ENCODE measurements at regions not wholly inside any gene's neighbourhood (a gene's known extent, or its start where the extent isn't known, plus 50 kb on each side); places are given as distances from the start of the nearest gene placed in this dataset.

- 78 to 80% (median 78%) methylated on average over 10 of the region's 10 CpGs for WGBS, 4 donors
- H3K36me3 ChIP-seq: no peaks in the 10 kb centered on the region
- H3K27me3 ChIP-seq: peaks cover 0 to 8% (median 0%) of the 10 kb centered on the region in 9 donors
- no peaks in the 10 kb centered on the region for H3K4me1 ChIP-seq
- TF ChIP-seq POLR2A (IDR thresholded peaks at IDR 0.05): no peak
- no peak for TF ChIP-seq CTCF (IDR thresholded peaks at IDR 0.05)
- no peak overlapping the region for H3K4me3 ChIP-seq
- no peak overlapping the region for H3K27ac ChIP-seq
- no peak for ATAC-seq
- intact Hi-C loops (cut with DNase I): no loop called here
- DNase-seq: no peak
- peaks cover 0 to 28% (median 11%) of the 10 kb centered on the region in 12 donors for H3K9me3 ChIP-seq
These were observed 1423.8 kb downstream of the TBC1D22A start for GRCh38 chr22:48186146-48186790.

GRCh38 chr22:48185071-48186055, 1422.9 kb downstream of the TBC1D22A start:
- intact Hi-C loops (cut with DNase I): no loop called here
- H3K27me3 ChIP-seq: peaks cover 0 to 8% (median 0%) of the 10 kb centered on the region in 9 donors
- peak in 1 of 5 donors; percentile 23 for DNase-seq
- H3K27ac ChIP-seq: no peak overlapping the region
- TF ChIP-seq POLR2A (IDR thresholded peaks at IDR 0.05): no peak
- no peak for TF ChIP-seq CTCF (IDR thresholded peaks at IDR 0.05)
- ATAC-seq: no peak
- peaks cover 0 to 19% (median 6%) of the 10 kb centered on the region in 12 donors for H3K9me3 ChIP-seq
- no peaks in the 10 kb centered on the region for H3K36me3 ChIP-seq
- H3K4me1 ChIP-seq: no peaks in the 10 kb centered on the region
- H3K4me3 ChIP-seq: no peak overlapping the region
- 75 to 80% (median 78%) methylated on average over 18 to 20 of the region's 20 CpGs for WGBS, 4 donors

- no peak for TF ChIP-seq POLR2A (IDR thresholded peaks at IDR 0.05)
- no peak for TF ChIP-seq CTCF (IDR thresholded peaks at IDR 0.05)
- Histone ChIP-seq H3K27me3 (peaks cover 0 to 8% (median 0%) of the 10 kb centered on the region in 9 donors), H3K4me1 (no peaks in the 10 kb centered on the region), H3K9me3 (no peaks in the 10 kb centered on the region), H3K36me3 (no peaks in the 10 kb centered on the region), H3K4me3 (no peak overlapping the region), H3K27ac (no peak overlapping the region)
- WGBS, 4 donors: 74 to 80% (median 76%) methylated on average over 21 to 25 of the region's 25 CpGs
- intact Hi-C loops (cut with DNase I): no loop called here
- ATAC-seq: no peak
- no peak for DNase-seq
These were observed 1420.7 kb downstream of the TBC1D22A start for GRCh38 chr22:48182846-48183805.

Measured in heart left ventricle (tissue), 16 donors.